ENCODE measurements at regions not wholly inside any gene's neighbourhood (a gene's known extent, or its start where the extent isn't known, plus 50 kb on each side); places are given as distances from the start of the nearest gene placed in this dataset.
"Not testable (repeated sequence)": the region's sequence is repeated elsewhere in the genome, so short reads cannot be mapped to it uniquely, and the experiment has no call there.

GRCh38 chr9:107810461-107810961 lies 320.9 kb upstream of the KLF4 start:
- peak; percentile 92 for DNase-seq (ENCODE audit: low read depth)

DNA sequence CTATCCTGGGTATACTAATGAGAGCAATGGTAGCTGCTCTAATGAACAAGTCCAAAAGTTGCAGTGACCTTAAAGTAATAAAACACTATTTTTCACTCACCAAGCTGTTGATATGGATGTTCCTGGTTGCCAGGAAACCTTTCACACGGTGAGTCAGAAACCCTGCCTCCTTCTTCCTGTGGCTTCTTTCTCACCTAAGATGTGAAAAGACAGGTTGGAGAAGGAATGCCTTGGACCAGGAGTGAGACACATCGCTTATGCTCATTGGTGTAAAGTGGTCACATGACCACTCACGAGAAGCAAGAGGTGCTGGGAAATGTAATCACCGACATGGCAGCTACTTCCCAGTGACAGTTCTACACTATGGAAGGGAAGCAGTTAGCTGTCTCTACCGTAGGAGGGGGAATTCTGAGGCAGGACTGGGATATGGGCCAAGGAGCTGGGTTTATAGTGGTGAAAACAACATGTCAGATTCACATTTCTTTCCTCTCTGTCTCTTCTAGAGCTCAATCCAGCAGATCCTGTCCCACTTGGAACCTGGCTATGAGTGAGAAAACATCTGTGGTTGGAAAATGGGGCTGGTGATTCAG lies 320.4 kb upstream of the KLF4 start:
- peak; percentile 73 for DNase-seq (ENCODE audit: low read depth)

GRCh38 chr9:107807183-107807582 lies 317.6 kb upstream of the KLF4 start:
- DNase-seq (ENCODE audit: low read depth) = peak; percentile 89

DNA sequence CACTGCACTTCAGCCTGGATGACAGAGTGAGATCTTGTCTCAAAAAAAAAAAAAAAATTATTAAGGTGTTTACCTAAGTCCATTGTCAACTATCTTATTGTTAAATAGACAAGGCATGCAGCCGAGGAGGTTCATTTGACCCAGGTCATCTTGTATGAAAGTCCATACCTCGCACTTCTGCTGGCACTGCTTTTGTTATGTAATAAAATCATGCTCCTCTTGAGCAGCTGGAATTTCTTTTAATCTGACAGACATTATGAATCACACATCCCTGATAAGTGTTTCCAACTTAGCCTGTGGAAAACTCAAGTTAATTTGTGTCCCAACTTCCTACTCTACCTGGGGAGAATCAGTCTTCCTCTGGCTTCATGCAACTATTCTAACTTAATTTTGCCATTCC lies 315.6 kb upstream of the KLF4 start:
- no peak for DNase-seq (ENCODE audit: low read depth)

DNA sequence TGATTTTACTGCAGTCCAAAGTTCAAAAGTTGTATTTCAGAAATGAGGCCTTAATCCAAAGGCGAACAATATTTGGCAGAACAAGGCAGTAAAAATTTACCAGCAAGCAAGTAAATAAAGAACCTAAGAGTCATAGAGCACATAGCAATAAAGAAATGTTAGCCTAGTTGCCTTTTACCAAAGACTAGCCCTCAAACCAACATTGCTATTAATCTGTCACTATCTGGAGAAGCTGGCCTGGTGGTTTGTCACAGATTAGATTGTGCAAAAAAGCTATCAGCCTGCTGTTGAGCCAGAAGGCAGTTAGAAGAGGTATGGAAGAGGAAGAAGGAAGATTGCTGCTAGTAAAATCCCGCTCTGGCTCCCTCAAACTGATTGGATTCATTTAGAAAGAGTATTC lies 304.7 kb upstream of the KLF4 start:
- no peak for DNase-seq (ENCODE audit: low read depth)

DNA sequence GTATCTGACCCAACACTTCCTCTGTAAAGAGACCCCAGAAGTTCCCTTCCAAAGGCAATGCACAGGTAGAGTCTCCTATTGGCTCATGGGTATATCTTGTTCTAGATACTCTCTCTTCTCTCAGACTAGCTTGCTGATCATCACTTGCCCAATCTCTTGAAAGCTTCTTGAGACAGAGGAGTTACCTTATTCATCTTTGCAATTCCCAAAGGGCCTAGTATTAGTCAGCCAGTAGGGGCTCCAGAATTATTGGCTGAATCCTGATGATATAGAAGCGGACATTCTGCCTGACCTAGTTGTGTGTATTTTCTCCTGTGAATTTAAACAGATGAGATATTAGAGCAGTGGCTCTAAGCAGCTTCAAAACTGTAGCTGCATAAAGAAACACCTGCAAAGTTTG lies 304.0 kb upstream of the KLF4 start:
- DNase-seq (ENCODE audit: low read depth) = no peak

GRCh38 chr9:107792596-107792995 lies 303.0 kb upstream of the KLF4 start:
- no peak for DNase-seq (ENCODE audit: low read depth)

DNA sequence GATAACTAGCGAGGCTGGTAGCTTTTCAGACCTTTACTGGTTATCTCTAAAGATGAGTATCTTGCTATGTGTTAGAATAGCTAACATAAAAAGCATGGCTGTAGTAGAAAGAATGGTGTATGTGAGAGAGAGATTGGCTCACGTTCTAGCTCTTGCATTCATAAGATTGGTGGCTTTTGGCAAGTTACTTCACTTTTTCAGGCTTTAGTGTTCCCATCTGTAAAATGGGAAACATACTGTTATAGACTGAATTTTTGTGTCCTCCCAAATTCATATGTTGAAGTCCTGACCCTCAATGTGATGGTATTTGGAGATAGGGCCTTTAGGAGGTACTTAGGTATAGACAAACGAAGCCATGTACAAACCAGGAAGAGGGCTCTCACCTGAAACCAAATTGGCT lies 302.4 kb upstream of the KLF4 start:
- no peak for DNase-seq (ENCODE audit: low read depth)

- DNase-seq (ENCODE audit: low read depth) = peak; percentile 32
Measured at GRCh38 chr9:107789001-107789700, 299.6 kb upstream of the KLF4 start.

- DNase-seq (ENCODE audit: low read depth) = no peak
Measured at GRCh38 chr9:107786561-107786960, 297.0 kb upstream of the KLF4 start.

- DNase-seq (ENCODE audit: low read depth) = peak; percentile 90
Measured at GRCh38 chr9:107784235-107784958, 294.8 kb upstream of the KLF4 start.

DNA sequence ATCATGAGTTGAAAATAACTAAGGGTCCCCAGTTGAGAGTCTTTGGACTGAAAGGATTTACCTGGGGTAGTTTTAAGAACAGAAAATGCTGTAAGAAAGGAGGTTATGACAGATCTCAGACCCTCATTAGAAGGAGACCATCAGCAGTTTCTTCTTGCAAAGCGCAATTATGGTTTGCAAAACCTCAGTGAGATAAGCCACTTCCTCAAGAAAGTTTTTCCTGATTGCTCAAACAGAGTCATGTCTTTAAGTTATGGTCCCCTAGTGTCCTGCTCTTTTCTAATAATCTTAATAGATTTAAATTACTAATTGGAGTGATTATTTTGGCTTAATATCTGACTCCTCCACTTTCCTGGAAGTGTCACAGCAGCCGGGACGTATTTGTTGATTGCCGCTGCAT lies 293.2 kb upstream of the KLF4 start:
- DNase-seq (ENCODE audit: low read depth) = no peak

DNA sequence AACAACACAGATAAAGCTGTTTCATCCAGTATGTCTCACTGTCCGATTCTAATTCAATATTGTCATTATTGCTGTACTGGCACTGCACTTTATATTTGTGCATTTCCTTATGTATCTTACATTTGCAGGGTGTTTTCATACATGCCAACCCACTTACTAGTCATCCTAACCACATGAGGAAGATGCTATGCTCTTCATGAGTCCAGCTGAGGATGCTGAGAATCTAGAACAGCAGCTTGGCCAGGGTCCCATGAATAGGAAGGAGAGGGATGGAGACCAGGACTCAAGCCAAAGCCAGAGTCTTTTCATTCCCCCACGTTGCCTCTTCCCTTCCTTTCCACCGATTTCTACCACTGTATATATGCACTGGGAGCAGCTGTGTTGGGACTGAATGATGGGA lies 292.8 kb upstream of the KLF4 start:
- DNase-seq (ENCODE audit: low read depth) = peak; percentile 78

- no peak for DNase-seq (ENCODE audit: low read depth)
Measured at GRCh38 chr9:107780960-107781359, 291.4 kb upstream of the KLF4 start.

DNA sequence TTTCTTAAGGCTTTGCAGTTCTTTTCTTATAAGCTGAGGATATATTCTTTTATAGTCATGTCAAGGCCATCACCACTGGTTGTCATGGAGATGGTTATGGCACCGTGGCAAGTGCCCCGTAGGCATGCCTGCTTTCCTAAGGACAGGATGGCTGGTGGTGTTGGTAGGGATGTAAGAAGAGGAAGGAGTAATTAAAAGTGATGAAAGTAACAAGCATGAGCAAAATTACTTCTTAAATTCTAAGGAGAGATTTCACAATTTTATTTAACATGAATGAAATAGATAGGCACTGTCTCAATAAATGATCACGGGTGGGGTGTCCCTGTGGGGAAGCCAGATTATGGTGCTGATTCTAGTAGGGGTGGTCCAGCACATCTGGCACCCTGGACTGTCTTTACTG lies 290.2 kb upstream of the KLF4 start:
- no peak for DNase-seq (ENCODE audit: low read depth)

GRCh38 chr9:107778661-107779060 lies 289.1 kb upstream of the KLF4 start:
- peak; percentile 46 for DNase-seq (ENCODE audit: low read depth)

- DNase-seq (ENCODE audit: low read depth) = not testable (repeated sequence)
Measured at GRCh38 chr9:107774099-107774498, 284.5 kb upstream of the KLF4 start.

DNA sequence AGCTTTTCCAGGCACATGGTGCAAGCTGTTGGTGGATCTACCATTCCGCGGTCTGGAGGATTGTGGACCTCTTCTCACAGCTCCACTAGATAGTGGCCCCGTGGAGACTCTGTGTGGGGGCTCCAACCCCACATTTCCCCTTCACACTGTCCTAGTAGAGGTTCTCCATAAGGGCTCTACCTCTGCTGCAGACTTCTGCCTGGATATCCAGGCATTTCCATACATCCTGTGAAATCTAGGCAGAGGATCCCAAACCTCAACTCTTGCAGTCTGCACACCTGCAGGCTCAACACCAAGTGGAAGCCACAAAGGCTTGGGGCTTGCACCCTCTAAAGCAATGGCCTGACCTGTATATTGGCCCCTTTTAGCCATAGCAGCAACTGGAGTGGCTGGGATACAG lies 283.4 kb upstream of the KLF4 start:
- DNase-seq (ENCODE audit: low read depth) = no peak

GRCh38 chr9:107770716-107771115 lies 281.1 kb upstream of the KLF4 start:
- no peak for DNase-seq (ENCODE audit: low read depth)

- no peak for DNase-seq (ENCODE audit: low read depth)
Measured at GRCh38 chr9:107768224-107768623, 278.7 kb upstream of the KLF4 start.

DNA sequence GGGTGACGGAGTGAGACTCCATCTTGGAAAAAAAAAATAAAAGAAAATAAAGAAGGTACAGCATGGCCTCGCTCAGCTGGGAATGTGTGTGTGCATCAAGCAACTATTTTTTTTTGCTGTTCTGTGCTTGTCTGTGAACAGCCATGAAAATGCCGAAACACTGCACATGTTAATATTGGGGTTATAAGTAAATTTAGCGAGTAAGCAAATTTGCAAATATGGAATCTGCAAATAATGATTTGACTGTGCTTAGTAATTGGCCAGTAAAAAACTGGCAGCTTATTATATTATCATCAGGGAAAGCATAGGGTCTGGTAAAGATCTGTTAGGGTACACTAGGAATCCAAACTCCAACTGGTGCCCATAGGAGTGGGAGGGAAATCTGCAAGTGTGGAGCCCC lies 278.1 kb upstream of the KLF4 start:
- DNase-seq (ENCODE audit: low read depth) = no peak

- not testable (repeated sequence) for DNase-seq (ENCODE audit: low read depth)
Measured at GRCh38 chr9:107763469-107763868, 273.9 kb upstream of the KLF4 start.

GRCh38 chr9:107761307-107761706 lies 271.7 kb upstream of the KLF4 start:
- no peak for DNase-seq (ENCODE audit: low read depth)

Measured in RPMI7951 (cell line).